ENCODE measurements at regions not wholly inside any gene's neighbourhood (a gene's known extent, or its start where the extent isn't known, plus 50 kb on each side); places are given as distances from the start of the nearest gene placed in this dataset.

GRCh38 chr5:141790630-141791029, 87.6 kb downstream of the PCDH1 start:
- CTCF ChIA-PET, result no interaction called here
- H3K4me1 ChIP-seq, result peaks cover 6% of the 10 kb centered on the region
- H3K4me3 Mint-ChIP-seq (ENCODE audit: unreplicated experiment), result no peak overlapping the region
- H3K36me3 Mint-ChIP-seq (ENCODE audit: insufficient read depth, unreplicated experiment), result no peaks in the 10 kb centered on the region
- POLR2A ChIA-PET, result no interaction called here
- H3K9me3 Mint-ChIP-seq (ENCODE audit: unreplicated experiment), result no peaks in the 10 kb centered on the region
- no peak overlapping the region for H3K4me3 ChIP-seq (ENCODE audit: low read depth, low read length)
- TF ChIP-seq, protein P1, sequence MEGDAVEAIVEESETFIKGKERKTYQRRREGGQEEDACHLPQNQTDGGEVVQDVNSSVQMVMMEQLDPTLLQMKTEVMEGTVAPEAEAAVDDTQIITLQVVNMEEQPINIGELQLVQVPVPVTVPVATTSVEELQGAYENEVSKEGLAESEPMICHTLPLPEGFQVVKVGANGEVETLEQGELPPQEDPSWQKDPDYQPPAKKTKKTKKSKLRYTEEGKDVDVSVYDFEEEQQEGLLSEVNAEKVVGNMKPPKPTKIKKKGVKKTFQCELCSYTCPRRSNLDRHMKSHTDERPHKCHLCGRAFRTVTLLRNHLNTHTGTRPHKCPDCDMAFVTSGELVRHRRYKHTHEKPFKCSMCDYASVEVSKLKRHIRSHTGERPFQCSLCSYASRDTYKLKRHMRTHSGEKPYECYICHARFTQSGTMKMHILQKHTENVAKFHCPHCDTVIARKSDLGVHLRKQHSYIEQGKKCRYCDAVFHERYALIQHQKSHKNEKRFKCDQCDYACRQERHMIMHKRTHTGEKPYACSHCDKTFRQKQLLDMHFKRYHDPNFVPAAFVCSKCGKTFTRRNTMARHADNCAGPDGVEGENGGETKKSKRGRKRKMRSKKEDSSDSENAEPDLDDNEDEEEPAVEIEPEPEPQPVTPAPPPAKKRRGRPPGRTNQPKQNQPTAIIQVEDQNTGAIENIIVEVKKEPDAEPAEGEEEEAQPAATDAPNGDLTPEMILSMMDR (IDR thresholded peaks at IDR 0.05; ENCODE audit: insufficient read depth in 1 of 2, low read depth in 1 of 2, low read length in 1 of 2, severe bottlenecking in 1 of 2, unreplicated experiment in 1 of 2), result no peak
- H3K36me3 ChIP-seq (ENCODE audit: control insufficient read depth, insufficient read depth, low read length), result no peaks in the 10 kb centered on the region; the same call in 1 of the 2 replicates
- no peak for DNase-seq
- peaks cover 5% of the 10 kb centered on the region for H3K27me3 Mint-ChIP-seq (ENCODE audit: insufficient read depth, unreplicated experiment)
- intact Hi-C loops (cut with micrococcal nuclease; ENCODE audit: unreplicated experiment), result no loop called here
- no peaks in the 10 kb centered on the region for H3K27me3 ChIP-seq (replicated peaks; ENCODE audit: control insufficient read depth, insufficient read depth, low read length)
- H3K27ac Mint-ChIP-seq (ENCODE audit: unreplicated experiment), result no peak overlapping the region
- H3K4me1 Mint-ChIP-seq (ENCODE audit: low read depth, unreplicated experiment), result no peaks in the 10 kb centered on the region
- H3K9me3 ChIP-seq, result no peaks in the 10 kb centered on the region
- BruUV-seq (replicated peaks), result no TSS peak

- Mint-ChIP-seq H3K27me3 (ENCODE audit: insufficient read depth, unreplicated experiment) (peaks cover 5% of the 10 kb centered on the region), H3K4me1 (ENCODE audit: low read depth, unreplicated experiment) (peaks cover 3% of the 10 kb centered on the region), H3K36me3 (ENCODE audit: insufficient read depth, unreplicated experiment) (no peaks in the 10 kb centered on the region), H3K9me3 (ENCODE audit: unreplicated experiment) (no peaks in the 10 kb centered on the region), H3K4me3 (ENCODE audit: unreplicated experiment) (no peak overlapping the region), H3K27ac (ENCODE audit: unreplicated experiment) (no peak overlapping the region)
- Histone ChIP-seq H3K36me3 (ENCODE audit: control insufficient read depth, insufficient read depth, low read length) (no peaks in the 10 kb centered on the region; the same call in 1 of the 2 replicates), H3K4me1 (peaks cover 19% of the 10 kb centered on the region), H3K27me3 (replicated peaks; ENCODE audit: control insufficient read depth, insufficient read depth, low read length) (no peaks in the 10 kb centered on the region), H3K9me3 (no peaks in the 10 kb centered on the region), H3K4me3 (ENCODE audit: low read depth, low read length) (no peak overlapping the region)
- DNase-seq, result no peak
- POLR2A ChIA-PET, result no interaction called here
- BruUV-seq (replicated peaks), result no TSS peak
- CTCF ChIA-PET, result no interaction called here
- intact Hi-C loops (cut with micrococcal nuclease; ENCODE audit: unreplicated experiment), result no loop called here
- TF ChIP-seq, protein P1 (IDR thresholded peaks at IDR 0.05; ENCODE audit: insufficient read depth in 1 of 2, low read depth in 1 of 2, low read length in 1 of 2, severe bottlenecking in 1 of 2, unreplicated experiment in 1 of 2), result no peak
Measured at GRCh38 chr5:141789330-141789729, 88.9 kb downstream of the PCDH1 start.

DNA sequence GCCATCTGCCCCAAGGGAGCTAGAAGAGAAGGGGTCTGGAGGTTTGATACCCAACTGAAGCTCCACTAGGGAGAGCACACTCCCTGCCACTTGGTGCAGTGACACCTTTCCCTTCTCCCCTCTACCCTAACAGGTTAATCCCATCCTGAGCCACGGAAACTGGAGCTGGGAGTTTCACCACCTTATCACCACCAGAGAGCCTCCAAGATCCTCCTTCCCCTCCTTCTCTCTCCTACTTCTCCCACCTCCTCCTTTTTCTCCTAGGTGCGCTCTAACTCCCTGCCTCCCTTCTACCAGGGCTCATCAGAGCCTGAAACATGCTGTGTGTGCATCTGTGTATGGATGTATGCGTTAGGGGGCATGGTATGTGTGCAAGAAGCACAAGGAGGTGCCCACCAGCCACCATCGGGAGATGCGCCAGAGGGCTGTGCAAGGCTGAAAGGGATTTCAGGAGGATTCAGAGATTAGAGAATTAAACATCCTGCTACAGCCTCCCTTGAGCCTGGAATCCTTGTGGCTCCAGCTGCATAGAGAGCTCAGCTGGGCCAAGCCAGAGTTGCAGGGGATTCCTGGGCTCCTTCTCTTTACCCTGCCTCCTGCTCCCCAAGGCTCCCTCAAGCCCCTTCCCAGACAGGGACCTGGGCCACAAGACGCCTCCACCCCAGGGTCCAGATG, 89.8 kb downstream of the PCDH1 start:
- no peak overlapping the region for H3K4me3 Mint-ChIP-seq (ENCODE audit: unreplicated experiment)
- H3K9me3 Mint-ChIP-seq (ENCODE audit: unreplicated experiment), result no peaks in the 10 kb centered on the region
- Histone ChIP-seq H3K4me3 (ENCODE audit: low read depth, low read length) (no peak overlapping the region), H3K36me3 (ENCODE audit: control insufficient read depth, insufficient read depth, low read length) (no peaks in the 10 kb centered on the region), H3K27me3 (replicated peaks; ENCODE audit: control insufficient read depth, insufficient read depth, low read length) (no peaks in the 10 kb centered on the region), H3K9me3 (no peaks in the 10 kb centered on the region), H3K4me1 (peaks cover 19% of the 10 kb centered on the region)
- intact Hi-C loops (cut with micrococcal nuclease; ENCODE audit: unreplicated experiment), result no loop called here
- TF ChIP-seq, protein P1 (IDR thresholded peaks at IDR 0.05; ENCODE audit: insufficient read depth in 1 of 2, low read depth in 1 of 2, low read length in 1 of 2, severe bottlenecking in 1 of 2, unreplicated experiment in 1 of 2), result no peak
- DNase-seq, result no peak
- no peak overlapping the region for H3K27ac Mint-ChIP-seq (ENCODE audit: unreplicated experiment)
- ChIA-PET CTCF (interaction anchor here (1.0 kb wide), 2 partner anchors 38 to 90 kb away, joined by 3 to 6 read pairs; partner anchors contain the start of gene PCDH1), POLR2A (no interaction called here)
- no TSS peak for BruUV-seq (replicated peaks)
- peaks cover 10% of the 10 kb centered on the region for H3K4me1 Mint-ChIP-seq (ENCODE audit: low read depth, unreplicated experiment)
- no peaks in the 10 kb centered on the region for H3K36me3 Mint-ChIP-seq (ENCODE audit: insufficient read depth, unreplicated experiment)
- H3K27me3 Mint-ChIP-seq (ENCODE audit: insufficient read depth, unreplicated experiment), result peaks cover 5% of the 10 kb centered on the region
